Memory B cell (primary cell): ENCODE measurements at regions not wholly inside any gene's neighbourhood (a gene's known extent, or its start where the extent isn't known, plus 50 kb on each side); places are given as distances from the start of the nearest gene placed in this dataset.

Experiments
- ATAC-seq: fragments of 150-1000 bp; cut with Tn5 transposase; 2 replicates; pipeline ENCODE4 v1.10.0; 2021; ENCODE audit warnings: low read depth, mild to moderate bottlenecking, moderate library complexity
- DNase-seq, 2 donors: peaks; one replicate each; pipeline ENCODE4 v3.0.0; 2022; ENCODE audit warnings: low spot score in 2 of 2
- H3K27ac Mint-ChIP-seq: one replicate; pipeline ENCODE4 v1.8.0; 2022; ENCODE audit warnings: mild to moderate bottlenecking, moderate library complexity, mixed read lengths
- H3K27me3 Mint-ChIP-seq: one replicate; pipeline ENCODE4 v1.8.0; 2022; ENCODE audit warnings: mixed read lengths
- H3K36me3 Mint-ChIP-seq: one replicate; pipeline ENCODE4 v1.8.0; 2022; ENCODE audit warnings: mild to moderate bottlenecking, mixed read lengths
- H3K4me1 Mint-ChIP-seq: one replicate; pipeline ENCODE4 v1.8.0; 2022; ENCODE audit warnings: mixed read lengths
- H3K4me3 Mint-ChIP-seq: one replicate; pipeline ENCODE4 v1.8.0; 2022; ENCODE audit warnings: mild to moderate bottlenecking, moderate library complexity, mixed read lengths
- H3K9me3 Mint-ChIP-seq: one replicate; pipeline ENCODE4 v1.8.0; 2022; ENCODE audit warnings: mixed read lengths

DNA sequence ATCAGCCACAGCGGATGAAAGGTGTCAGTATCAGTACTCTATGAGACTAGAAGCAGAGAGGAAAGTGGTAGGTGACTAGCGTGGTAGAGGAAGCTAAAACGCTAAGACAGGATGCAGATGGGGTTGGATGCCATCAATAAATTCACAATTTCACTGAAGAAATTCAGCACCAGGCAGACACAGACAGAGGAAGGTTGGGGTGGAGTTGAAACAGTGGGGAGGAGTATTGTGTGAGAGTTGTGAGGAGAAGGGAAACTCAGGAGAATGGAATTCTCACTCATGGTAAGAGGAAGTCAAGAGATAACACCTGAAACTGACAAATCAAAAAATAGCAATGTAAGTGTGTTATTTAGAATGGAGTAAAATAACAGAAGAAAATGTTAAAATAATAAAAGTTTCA lies 208.5 kb upstream of the DAB1 start:
- H3K4me3 Mint-ChIP-seq: no peak overlapping the region
- ATAC-seq (no peak), DNase-seq (no peak)

DNA sequence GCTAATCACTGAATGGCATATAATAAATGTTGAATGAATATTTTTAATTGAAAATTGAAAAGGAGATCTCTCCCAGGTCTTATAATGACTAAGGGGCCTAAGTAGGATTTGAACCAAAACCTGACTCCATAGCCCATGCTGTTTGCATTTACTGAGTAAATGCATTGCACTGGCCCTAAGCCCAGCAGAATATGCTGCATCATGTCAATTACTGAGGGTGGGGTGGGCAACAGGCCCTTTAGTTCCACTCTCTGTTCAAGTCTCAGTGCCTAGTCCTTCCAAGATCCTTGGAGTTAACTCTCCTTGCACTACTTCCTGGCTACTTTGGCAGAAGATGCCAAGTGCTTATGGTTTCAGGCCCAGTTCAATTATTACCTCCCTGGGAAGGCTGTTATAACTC lies 203.8 kb upstream of the DAB1 start:
- Mint-ChIP-seq H3K9me3 (no peaks in the 10 kb centered on the region), H3K4me1 (no peaks in the 10 kb centered on the region), H3K36me3 (no peaks in the 10 kb centered on the region), H3K27ac (no peak overlapping the region), H3K4me3 (no peak overlapping the region), H3K27me3 (peaks cover 10% of the 10 kb centered on the region)
- ATAC-seq (no peak), DNase-seq (no peak)

More for the DNA sequence above, 208.5 kb upstream of the DAB1 start:
- H3K4me1 Mint-ChIP-seq: no peaks in the 10 kb centered on the region
- H3K27me3 Mint-ChIP-seq: peaks cover 7% of the 10 kb centered on the region
- H3K36me3 Mint-ChIP-seq: no peaks in the 10 kb centered on the region
- H3K9me3 Mint-ChIP-seq: no peaks in the 10 kb centered on the region
- no peak overlapping the region for H3K27ac Mint-ChIP-seq

DNA sequence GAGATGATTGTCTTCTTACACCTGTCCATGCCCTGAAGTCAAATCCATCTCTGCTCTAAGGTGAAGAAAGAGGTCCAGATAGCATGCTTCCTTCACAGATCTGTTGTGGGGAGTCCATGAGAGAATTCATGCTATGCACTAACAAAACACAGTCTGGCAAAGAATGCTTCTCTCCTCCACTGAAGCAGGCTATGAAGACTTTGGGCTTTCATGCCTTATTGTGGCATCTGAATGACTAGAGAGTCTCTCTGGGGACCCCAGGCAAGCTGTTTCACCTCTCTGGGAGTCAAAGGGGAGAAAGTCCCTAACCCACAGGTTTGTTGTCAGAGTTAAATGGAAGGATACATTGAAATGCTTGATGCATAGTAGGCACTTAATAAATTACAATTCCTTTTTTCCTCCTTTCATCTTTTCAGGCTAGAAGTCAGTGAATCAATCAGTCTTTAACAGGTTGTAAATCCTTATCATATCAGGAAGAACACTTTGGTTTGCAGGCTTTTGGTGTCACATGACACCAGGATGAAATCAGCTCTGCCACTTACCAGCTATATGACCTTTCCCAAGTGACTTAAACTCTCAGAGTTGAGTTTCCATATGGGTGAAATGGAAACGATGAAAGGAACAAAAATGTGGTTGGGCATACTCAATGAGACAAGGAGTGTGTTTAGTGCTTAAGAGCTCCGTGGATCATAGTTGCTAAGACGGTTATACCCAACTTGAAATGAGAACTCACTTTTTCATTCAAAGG lies 200.1 kb upstream of the DAB1 start:
- Mint-ChIP-seq H3K36me3 (no peaks in the 10 kb centered on the region), H3K4me1 (no peaks in the 10 kb centered on the region), H3K27ac (no peak overlapping the region), H3K27me3 (peaks cover 7% of the 10 kb centered on the region), H3K4me3 (no peak overlapping the region), H3K9me3 (no peaks in the 10 kb centered on the region)
- ATAC-seq (no peak), DNase-seq (no peak)

DNA sequence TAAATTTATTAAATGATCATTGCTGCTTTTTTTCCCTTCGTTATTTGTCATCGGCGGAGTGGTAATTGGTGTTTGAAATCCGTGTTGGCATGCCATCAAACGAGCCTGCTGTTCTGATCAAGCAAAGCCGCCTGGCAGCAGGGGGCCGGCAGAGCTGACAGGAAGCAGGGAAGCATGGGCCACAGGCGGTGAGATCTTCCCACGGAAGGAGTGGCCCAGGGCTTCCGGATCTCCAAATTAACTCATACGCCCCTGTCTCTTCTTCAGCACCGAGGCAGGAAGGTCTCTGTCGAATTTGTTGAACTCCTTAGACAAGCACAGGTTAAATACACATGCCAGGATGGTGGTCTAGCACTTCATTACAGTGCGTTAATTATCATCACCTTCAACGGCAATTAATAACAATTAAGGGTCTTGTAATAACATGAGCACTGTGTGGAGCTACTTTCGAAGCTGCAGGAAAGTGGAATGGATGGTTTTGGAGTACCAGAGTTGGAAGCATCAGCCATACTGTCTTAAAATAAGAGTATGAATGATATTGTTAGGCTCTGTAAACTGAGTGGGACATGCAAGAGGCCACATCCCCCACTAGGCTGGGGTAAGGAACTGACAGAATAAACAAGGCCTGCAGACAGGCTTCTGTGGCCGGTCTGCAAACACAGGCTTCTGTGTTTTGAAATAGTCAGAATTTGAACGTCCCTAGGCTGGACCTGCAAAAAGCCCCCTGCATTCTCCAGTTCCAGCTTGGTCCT lies 199.4 kb upstream of the DAB1 start:
- DNase-seq (no peak), ATAC-seq (no peak)
- Mint-ChIP-seq H3K27ac (no peak overlapping the region), H3K9me3 (no peaks in the 10 kb centered on the region), H3K4me1 (no peaks in the 10 kb centered on the region), H3K36me3 (no peaks in the 10 kb centered on the region), H3K27me3 (peaks cover 7% of the 10 kb centered on the region), H3K4me3 (no peak overlapping the region)

DNA sequence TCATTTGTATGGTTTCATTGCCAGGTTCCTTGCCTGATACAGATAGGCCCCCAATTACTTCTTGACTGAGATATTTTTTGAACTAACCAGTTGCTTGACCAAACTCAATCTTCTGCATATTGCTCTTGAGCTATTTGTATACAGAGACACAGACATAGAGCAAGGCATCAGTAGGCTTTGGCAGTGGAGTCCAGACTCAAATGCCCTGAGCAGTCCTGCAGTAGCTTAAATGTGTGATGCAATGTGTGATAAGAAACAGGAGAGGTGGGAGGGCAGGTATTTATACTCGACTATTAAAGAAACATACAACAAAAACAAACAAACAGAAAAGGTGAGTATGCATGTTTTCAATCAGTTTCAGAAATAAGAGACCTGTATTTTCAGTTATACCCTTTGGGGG lies 197.9 kb upstream of the DAB1 start:
- H3K4me3 Mint-ChIP-seq: no peak overlapping the region
- no peak overlapping the region for H3K27ac Mint-ChIP-seq
- no peak for ATAC-seq
- H3K9me3 Mint-ChIP-seq: no peaks in the 10 kb centered on the region
- DNase-seq: no peak
- no peaks in the 10 kb centered on the region for H3K36me3 Mint-ChIP-seq
- no peaks in the 10 kb centered on the region for H3K4me1 Mint-ChIP-seq
- peaks cover 7% of the 10 kb centered on the region for H3K27me3 Mint-ChIP-seq

DNA sequence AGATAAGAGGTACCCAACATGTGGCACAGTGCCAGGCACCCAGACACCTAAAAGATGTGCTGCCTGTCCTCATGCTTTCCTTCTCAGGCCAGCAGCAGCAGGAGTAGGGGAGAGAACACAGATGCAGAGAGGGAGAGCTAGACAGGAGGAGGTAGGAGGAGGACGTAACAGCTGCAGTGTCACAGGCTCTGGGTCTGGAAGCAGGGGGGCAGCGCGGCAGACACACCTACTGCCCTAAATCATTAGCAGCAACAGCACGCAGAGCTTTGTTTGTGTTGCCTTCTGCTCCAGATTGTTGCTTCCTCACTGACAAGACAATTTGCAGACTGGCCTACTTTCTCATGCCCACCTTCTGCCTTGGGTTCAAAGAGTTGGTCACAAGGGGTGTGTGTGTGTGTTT lies 196.7 kb upstream of the DAB1 start:
- Mint-ChIP-seq H3K9me3 (no peaks in the 10 kb centered on the region), H3K4me3 (no peak overlapping the region), H3K36me3 (no peaks in the 10 kb centered on the region), H3K27ac (no peak overlapping the region), H3K27me3 (peaks cover 9% of the 10 kb centered on the region), H3K4me1 (peaks cover 3% of the 10 kb centered on the region)
- ATAC-seq (no peak), DNase-seq (no peak)

DNA sequence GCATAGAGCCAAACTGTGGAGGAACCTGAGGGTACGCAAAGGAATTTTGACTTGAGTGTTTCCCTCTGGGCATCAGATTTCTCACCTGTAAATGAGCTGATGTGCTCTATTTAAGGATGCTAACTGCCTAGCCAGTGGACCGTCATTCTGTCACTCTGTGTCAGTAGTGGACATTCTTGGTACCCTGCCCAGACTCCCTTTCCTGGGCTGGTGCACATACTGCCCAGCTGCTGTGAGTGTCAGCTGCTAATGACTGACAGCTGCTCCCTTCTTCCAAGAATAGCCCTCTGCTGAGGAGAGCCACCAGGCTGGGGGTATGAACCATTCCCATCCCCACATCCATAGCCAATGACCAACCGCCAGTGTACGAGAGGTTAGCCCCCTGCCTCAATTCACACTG lies 193.1 kb upstream of the DAB1 start:
- no peak for DNase-seq
- H3K4me1 Mint-ChIP-seq: peaks cover 3% of the 10 kb centered on the region
- peaks cover 8% of the 10 kb centered on the region for H3K27me3 Mint-ChIP-seq
- no peak for ATAC-seq
- no peak overlapping the region for H3K27ac Mint-ChIP-seq
- no peaks in the 10 kb centered on the region for H3K36me3 Mint-ChIP-seq
- H3K4me3 Mint-ChIP-seq: no peak overlapping the region
- no peaks in the 10 kb centered on the region for H3K9me3 Mint-ChIP-seq

DNA sequence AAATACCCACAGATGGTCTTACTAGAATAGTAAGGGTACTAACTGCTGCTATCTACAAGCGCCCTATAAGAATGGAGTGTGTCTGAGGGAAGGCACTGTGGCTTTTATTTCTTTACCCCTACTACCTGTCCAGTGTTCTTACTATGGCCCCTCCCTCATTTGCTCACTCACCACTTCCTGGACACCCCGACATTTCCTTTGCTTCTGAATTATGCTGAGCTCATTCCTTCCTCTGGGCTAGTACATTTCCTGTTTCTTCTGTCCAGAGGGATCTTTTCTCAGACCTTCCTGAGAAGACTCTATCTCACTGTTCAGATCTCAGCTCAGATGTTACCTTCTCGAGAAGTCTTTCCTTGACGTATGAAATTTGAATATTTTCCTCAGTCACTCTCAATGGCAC lies 192.1 kb upstream of the DAB1 start:
- Mint-ChIP-seq H3K27me3 (peaks cover 13% of the 10 kb centered on the region), H3K4me1 (peaks cover 3% of the 10 kb centered on the region), H3K9me3 (no peaks in the 10 kb centered on the region), H3K27ac (no peak overlapping the region), H3K36me3 (no peaks in the 10 kb centered on the region), H3K4me3 (no peak overlapping the region)
- ATAC-seq (no peak), DNase-seq (no peak)

DNA sequence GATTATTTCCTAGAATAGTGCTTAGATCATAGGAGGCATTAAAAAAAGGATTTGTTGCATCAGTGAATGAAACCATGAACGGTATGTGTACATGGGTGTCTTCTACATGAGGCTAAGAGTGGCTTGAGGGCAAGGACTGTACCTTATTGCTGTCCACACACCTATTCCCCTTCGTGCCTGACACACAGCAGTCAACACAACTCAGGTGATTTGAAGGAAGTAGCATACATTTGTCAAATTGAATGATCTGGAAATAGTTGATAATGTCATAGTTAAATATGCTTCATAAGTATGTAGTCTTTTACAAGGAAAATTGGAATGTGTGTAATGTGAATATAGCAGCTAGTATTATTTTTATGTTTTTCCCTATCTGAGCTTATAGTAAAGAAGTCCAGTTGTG lies 189.0 kb upstream of the DAB1 start:
- H3K36me3 Mint-ChIP-seq: no peaks in the 10 kb centered on the region
- H3K4me3 Mint-ChIP-seq: no peak overlapping the region
- ATAC-seq (no peak), DNase-seq (no peak)
- H3K27me3 Mint-ChIP-seq: peaks cover 12% of the 10 kb centered on the region
- H3K4me1 Mint-ChIP-seq: peaks cover 3% of the 10 kb centered on the region
- no peak overlapping the region for H3K27ac Mint-ChIP-seq
- no peaks in the 10 kb centered on the region for H3K9me3 Mint-ChIP-seq

DNA sequence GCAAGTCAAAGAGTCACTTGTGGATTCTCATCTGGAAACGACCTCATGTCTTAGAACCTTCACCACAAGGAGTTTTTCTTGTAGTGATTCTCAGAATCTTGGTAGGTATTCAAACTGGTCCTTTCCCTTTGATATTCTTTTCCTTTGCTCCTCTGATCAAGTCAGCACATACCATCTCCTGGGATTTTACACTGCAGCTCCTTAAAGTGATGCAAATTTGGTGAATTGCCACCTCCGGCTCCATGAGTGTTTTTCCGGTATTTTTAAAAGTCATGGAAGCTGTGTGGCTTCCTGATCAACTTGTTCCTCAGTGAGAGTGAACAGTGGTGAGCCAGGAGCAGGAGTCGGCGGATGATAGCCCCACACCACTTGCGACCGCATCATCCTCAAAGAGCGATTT lies 182.1 kb upstream of the DAB1 start:
- Mint-ChIP-seq H3K4me1 (peaks cover 2% of the 10 kb centered on the region), H3K27me3 (no peaks in the 10 kb centered on the region), H3K27ac (no peak overlapping the region), H3K4me3 (no peak overlapping the region), H3K9me3 (no peaks in the 10 kb centered on the region), H3K36me3 (no peaks in the 10 kb centered on the region)
- no peak for DNase-seq
- no peak for ATAC-seq

DNA sequence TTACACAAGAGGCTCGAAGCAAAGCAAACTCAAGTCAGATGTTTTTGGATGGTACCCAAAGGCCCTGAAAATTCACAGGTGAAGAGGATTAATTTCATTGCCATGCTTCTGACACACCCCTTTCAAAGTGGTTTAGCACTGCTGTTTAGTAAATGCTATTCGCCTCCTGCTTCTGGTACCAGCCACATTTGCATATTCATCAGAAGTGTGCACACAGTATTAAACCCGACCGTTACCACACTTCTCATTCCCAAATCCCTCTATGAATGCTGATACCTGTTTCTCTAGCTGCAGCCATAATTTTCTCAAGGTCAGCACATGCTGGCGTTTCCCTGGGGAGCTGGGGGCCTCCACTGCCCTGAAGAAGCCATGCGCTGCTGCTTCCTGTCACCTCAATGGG lies 179.8 kb upstream of the DAB1 start:
- H3K4me3 Mint-ChIP-seq: no peak overlapping the region
- DNase-seq (no peak), ATAC-seq (no peak)
- peaks cover 5% of the 10 kb centered on the region for H3K27me3 Mint-ChIP-seq
- no peaks in the 10 kb centered on the region for H3K9me3 Mint-ChIP-seq
- no peak overlapping the region for H3K27ac Mint-ChIP-seq
- H3K4me1 Mint-ChIP-seq: peaks cover 2% of the 10 kb centered on the region
- H3K36me3 Mint-ChIP-seq: no peaks in the 10 kb centered on the region

DNA sequence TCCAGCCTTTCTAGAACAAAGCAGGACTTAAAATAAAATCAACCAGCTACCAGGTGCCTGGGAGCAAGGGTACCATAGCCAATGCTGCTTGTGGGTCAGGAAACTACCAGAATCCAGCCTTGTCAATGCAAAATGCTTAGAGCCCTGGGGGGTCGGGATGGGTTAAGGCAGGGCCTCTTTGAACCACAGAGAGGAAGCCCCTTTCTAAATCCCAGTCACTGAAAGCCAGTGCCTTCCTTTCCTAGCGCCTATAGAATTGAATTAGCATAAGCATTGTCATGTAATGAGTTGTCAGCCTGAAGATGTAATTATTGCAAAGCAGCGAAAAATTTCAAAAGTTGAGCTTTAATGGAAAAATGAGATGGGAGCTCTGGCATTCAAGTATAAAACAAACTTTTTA lies 176.6 kb upstream of the DAB1 start:
- DNase-seq (no peak), ATAC-seq (no peak)
- Mint-ChIP-seq H3K36me3 (no peaks in the 10 kb centered on the region), H3K27me3 (peaks cover 5% of the 10 kb centered on the region), H3K4me3 (no peak overlapping the region), H3K9me3 (no peaks in the 10 kb centered on the region), H3K4me1 (peaks cover 2% of the 10 kb centered on the region), H3K27ac (no peak overlapping the region)

DNA sequence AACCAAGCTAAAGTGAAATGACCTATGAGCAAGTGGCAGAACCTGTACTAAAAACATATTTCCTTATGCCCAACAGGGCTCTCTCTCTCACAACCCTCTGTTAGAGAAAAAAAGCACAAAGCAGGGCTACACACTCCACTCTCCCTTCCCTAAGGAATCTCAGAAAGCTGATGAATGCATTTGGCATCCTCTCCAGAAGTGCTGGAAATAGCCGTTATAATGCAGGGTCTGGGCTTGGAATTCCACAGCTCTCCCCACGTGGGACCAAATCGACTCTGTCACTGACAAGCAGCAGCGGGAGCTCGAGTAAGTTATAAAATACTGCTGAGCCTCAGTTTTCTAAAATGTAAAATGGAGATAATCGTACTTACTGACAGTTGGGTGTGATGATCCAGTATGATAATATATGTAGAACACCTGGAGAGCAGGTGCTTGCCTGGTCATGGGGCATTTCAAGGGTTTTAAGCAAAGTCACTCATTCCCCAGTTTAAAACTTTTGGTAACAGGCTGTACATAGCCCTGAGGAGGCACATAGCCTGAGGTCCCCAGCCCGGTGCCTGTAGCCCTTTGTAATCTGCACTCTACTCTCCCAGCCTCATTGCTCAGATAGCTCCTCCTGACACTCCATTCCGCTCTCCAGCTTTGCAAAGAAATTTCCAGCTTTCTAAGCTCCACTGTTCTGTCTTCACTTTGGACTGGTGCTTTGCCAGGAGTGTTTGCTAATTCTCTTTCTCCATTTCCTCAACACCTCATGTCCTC lies 175.6 kb upstream of the DAB1 start:
- no peaks in the 10 kb centered on the region for H3K36me3 Mint-ChIP-seq
- H3K9me3 Mint-ChIP-seq: no peaks in the 10 kb centered on the region
- H3K4me1 Mint-ChIP-seq: peaks cover 2% of the 10 kb centered on the region
- ATAC-seq: no peak
- no peak for DNase-seq
- H3K27me3 Mint-ChIP-seq: peaks cover 5% of the 10 kb centered on the region
- no peak overlapping the region for H3K4me3 Mint-ChIP-seq
- H3K27ac Mint-ChIP-seq: no peak overlapping the region

DNA sequence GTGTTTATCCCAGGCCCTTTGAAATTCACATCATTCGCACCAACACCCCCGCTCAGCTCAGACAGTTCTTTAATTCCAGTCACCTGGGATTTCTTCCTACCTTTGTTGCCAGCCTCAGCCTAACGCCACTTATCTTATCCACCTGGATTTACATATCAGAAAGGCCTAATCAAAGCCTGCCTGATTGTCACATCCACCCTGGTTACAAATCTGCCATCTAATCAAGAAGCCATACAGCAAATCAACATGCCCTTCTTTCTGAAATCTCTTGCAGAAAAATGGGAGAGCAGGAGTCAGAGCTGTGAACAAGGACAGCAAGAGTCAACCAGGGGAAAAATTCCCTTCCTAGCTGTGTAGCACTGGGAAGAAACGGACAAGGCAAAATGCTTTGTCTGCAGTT lies 173.2 kb upstream of the DAB1 start:
- no peak overlapping the region for H3K27ac Mint-ChIP-seq
- H3K4me1 Mint-ChIP-seq: no peaks in the 10 kb centered on the region
- no peak overlapping the region for H3K4me3 Mint-ChIP-seq
- DNase-seq (no peak), ATAC-seq (no peak)
- no peaks in the 10 kb centered on the region for H3K36me3 Mint-ChIP-seq
- no peaks in the 10 kb centered on the region for H3K9me3 Mint-ChIP-seq
- H3K27me3 Mint-ChIP-seq: peaks cover 7% of the 10 kb centered on the region
